ENCODE measurements at regions not wholly inside any gene's neighbourhood (a gene's known extent, or its start where the extent isn't known, plus 50 kb on each side); places are given as distances from the start of the nearest gene placed in this dataset.
"Not testable (repeated sequence)": the region's sequence is repeated elsewhere in the genome, so short reads cannot be mapped to it uniquely, and the experiment has no call there.

- intact Hi-C loops (cut with DNase I) = no loop called here
- ATAC-seq = no peak
- no peak for DNase-seq (ENCODE audit: low spot score)
These were observed 147.1 kb upstream of the ZNF618 start for GRCh38 chr9:113728989-113729388.

- no peak for DNase-seq (ENCODE audit: low spot score)
- intact Hi-C loops (cut with DNase I) = loop anchor here (10.0 kb wide), 1 partner anchor 300 kb away; no protein-coding TSS in a partner anchor
- ATAC-seq = no peak
These were observed 141.3 kb upstream of the ZNF618 start for GRCh38 chr9:113734826-113735225.

DNA sequence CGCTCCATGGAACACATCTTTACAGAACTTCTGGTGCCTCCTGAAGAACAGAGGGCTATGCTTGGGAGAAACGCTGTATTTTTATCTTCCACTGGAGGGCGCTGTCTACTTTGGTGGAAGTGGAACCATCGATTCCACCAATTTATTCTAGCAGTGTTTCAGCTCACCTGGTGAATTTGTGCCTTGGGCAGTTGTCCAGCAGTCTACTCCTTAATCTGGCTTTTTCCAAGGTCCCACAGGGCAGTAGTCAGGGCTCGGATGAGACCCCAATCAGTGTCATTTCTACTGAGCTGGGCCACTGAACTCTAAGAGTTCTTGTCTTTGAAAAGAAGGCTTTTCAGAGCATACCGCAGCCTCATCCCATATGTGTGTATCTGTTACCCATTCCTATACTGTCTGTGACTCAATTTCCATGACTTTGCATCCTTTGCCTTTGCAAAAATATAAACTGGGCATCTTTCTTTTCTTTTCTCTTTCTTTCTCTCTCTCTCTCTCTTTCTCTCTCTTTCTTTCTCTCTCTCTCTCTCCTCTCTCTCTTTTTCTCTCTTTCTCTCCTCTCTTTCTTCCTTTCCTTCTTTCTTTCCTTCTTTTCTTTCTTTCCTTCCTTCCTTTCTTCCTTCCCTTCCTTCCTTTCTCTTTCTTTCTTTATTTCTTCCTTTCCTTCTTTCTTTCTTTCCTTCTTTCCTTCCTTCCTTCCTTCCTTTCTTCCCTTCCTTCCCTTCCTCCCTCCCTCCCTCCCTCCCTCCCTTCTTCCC is 138.4 kb upstream of the ZNF618 start:
- DNase-seq (ENCODE audit: low spot score) (no peak), ATAC-seq (peak; percentile 49)
- intact Hi-C loops (cut with DNase I) = loop anchor here (10.0 kb wide), 1 partner anchor 297 kb away; no protein-coding TSS in a partner anchor

- intact Hi-C loops (cut with DNase I) = loop anchor here (10.0 kb wide), 1 partner anchor 296 kb away; no protein-coding TSS in a partner anchor
- ATAC-seq (no peak), DNase-seq (ENCODE audit: low spot score) (no peak)
These were observed 137.6 kb upstream of the ZNF618 start for GRCh38 chr9:113738496-113738892.

DNA sequence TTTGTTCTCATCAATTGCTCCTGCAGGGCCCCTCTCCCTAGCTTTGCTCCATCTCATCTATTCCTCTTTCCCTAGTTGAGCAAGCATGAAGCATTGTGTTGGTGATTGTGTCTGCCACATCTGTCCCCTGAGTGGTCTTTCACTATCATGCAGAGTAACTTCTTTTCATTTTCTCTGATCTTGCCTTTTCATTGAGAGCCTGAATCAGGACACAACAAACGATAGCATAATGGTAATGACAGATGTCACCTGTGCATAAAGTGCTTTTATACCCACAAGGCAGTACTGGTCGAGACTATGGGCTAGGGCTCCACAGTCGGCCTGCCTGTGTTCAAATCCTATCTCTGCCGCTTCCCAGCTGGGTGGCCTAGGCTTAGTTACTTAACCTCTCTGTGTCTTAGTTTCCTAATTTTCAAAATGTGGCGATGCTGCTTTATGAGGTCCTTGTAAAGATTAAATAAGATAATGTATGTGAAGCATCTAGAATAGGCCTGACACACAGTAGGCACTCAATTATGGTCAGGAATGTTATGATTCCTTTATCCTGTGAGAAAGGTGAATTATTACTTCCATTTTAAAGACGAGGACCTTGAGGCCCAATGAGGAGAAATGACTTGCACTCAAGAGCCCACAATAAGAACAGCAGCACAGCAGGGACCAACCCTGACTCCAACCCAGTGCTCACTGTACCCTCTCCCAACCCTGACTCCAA is 137.1 kb upstream of the ZNF618 start:
- intact Hi-C loops (cut with DNase I) = loop anchor here (10.0 kb wide), 1 partner anchor 296 kb away; no protein-coding TSS in a partner anchor

DNA sequence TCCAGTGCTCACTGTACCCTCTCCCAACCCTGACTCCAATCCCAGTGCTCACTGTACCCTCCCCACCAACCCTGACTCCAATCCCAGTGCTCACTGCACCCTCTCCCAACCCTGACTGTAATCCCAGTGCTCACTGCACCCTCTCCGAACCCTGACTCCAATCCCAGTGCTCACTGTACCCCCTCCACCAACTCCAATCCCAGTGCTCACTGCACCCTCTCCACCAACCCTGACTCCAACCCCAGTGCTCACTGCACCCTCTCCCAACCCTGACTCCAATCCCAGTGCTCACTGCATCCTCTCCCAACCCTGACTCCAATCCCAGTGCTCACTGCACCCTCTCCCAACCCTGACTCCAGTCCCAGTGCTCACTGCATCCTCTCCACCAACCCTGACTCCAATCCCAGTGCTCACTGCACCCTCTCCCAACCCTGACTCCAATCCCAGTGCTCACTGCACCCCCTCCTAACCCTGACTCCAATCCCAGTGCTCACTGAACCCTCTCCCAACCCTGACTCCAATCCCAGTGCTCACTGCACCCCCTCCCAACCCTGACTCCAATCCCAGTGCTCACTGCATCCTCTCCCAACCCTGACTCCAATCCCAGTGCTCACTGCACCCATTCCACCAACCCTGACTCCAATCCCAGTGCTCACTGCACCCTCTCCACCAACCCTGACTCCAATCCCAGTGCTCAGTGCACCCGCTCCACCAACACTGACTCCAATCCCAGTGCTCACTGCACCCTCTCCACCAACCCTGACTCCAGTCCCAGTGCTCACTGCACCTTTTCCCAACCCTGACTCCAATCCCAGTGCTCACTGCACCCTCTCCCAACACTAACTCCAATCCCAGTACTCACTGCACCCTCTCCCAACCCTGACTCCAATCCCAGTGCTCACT is 136.3 kb upstream of the ZNF618 start:
- not testable (repeated sequence) for DNase-seq (ENCODE audit: low spot score); ATAC-seq
- intact Hi-C loops (cut with DNase I) = loop anchor here (10.0 kb wide), 1 partner anchor 295 kb away; no protein-coding TSS in a partner anchor

More for the DNA sequence above, 137.1 kb upstream of the ZNF618 start:
- no peak for ATAC-seq
- no peak for DNase-seq (ENCODE audit: low spot score)

GRCh38 chr9:113740508-113741500 is 135.3 kb upstream of the ZNF618 start:
- intact Hi-C loops (cut with DNase I); DNase-seq (ENCODE audit: low spot score); ATAC-seq: not testable (repeated sequence)

- DNase-seq (ENCODE audit: low spot score) (no peak), ATAC-seq (no peak)
- intact Hi-C loops (cut with DNase I) = no loop called here
These were observed 133.9 kb upstream of the ZNF618 start for GRCh38 chr9:113741886-113742854.

DNA sequence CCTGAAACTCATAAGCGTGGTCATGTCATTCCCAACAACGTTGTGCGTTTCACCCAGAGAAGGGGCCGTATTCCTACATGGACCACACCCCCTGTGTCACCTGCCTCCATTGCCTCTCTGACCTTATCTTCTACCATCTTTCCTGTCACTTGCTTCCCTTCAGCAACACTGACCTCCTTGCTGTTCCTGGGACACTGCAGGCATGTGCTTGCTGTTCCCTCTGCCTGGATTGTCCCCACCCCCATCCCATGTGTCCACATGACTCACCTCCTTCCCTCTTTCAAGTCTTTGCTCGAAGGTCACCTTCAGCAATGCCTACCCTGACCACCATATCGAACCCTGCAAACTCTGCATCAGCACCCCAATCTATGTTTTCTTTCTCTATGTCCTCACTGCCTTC is 133.2 kb upstream of the ZNF618 start:
- no peak for DNase-seq (ENCODE audit: low spot score)
- no peak for ATAC-seq
- intact Hi-C loops (cut with DNase I) = no loop called here

DNA sequence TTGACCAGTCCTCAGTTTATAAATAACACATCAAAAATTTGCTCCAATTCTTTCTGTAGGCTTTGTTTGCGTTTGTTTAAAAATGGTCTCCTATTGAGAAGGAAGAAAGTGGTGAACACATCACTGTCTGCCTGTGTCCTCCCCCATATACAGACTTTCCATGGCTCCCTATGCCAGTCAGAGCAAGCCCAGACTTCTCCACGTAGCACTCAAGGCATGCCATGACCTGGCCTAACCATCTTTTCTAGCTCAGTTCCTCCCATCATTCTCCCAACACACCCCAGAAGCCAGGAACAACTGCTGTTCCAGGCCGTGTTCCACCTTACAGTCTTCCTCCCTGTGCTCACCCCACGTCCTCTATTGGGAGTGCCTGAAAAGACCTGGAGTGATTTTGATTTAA is 129.6 kb upstream of the ZNF618 start:
- ATAC-seq = no peak
- no peak for DNase-seq (ENCODE audit: low spot score)
- intact Hi-C loops (cut with DNase I) = no loop called here

DNA sequence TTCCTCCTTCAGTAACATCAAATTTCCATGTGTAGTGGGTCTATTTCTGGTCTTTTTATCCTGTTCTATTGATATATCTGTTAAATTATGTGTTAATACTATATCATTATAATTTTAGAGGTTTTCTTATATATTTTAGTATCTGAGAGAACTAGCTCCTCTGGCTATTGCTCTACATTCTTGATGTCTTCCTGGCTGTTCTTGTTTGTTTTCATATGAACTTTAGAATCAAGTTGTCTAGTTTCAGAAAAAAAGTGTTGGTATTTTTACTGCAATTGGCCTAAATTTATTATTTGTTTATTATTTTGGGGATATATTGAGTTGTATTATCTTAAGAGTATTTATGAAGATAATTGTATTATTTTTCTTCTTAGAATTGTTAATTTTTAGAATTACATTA is 128.0 kb upstream of the ZNF618 start:
- DNase-seq (ENCODE audit: low spot score) = no peak
- no peak for ATAC-seq
- intact Hi-C loops (cut with DNase I) = no loop called here

DNA sequence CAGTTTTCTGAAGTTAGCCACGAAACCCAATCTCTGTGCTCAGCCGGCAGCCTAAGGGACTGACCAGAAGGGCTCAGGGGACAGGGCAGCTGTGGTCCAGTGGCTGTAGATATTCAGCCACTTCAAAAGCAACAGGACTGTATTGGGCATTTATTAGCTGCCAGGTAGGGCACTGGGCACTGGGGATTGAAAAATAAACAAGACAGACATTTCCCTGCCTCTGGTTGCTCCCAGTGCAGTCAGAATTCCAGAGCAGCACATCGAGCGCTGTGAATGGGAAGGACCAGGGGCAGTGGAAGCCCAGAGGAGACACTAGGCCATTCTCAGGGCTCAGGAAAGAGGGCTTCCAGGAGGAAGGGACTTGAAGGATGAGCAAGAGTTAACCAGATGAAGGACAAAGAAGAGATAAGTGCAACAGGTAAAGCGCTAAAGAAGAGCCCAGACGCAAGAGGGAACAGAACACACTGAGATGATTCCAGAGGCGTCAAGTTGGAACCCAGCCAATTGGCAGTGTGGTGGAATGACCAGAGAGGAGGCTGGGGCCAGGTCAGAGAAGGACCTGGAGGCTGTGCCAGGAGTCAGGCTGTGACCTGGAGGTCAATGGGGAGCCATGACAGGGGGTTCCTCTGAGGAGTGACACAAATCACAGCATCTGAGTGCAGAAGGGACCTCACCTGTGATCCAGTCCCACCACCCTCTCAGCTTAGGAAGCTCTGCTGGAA is 122.5 kb upstream of the ZNF618 start:
- DNase-seq (ENCODE audit: low spot score) = no peak
- intact Hi-C loops (cut with DNase I) = no loop called here
- ATAC-seq = no peak

GRCh38 chr9:113754739-113755138 is 121.4 kb upstream of the ZNF618 start:
- intact Hi-C loops (cut with DNase I) = no loop called here
- DNase-seq (ENCODE audit: low spot score) = no peak

GRCh38 chr9:113755433-113755832 is 120.7 kb upstream of the ZNF618 start:
- intact Hi-C loops (cut with DNase I) = no loop called here
- no peak for DNase-seq (ENCODE audit: low spot score)
- no peak for ATAC-seq

More at GRCh38 chr9:113754739-113755138, 121.4 kb upstream of the ZNF618 start:
- ATAC-seq = no peak

DNA sequence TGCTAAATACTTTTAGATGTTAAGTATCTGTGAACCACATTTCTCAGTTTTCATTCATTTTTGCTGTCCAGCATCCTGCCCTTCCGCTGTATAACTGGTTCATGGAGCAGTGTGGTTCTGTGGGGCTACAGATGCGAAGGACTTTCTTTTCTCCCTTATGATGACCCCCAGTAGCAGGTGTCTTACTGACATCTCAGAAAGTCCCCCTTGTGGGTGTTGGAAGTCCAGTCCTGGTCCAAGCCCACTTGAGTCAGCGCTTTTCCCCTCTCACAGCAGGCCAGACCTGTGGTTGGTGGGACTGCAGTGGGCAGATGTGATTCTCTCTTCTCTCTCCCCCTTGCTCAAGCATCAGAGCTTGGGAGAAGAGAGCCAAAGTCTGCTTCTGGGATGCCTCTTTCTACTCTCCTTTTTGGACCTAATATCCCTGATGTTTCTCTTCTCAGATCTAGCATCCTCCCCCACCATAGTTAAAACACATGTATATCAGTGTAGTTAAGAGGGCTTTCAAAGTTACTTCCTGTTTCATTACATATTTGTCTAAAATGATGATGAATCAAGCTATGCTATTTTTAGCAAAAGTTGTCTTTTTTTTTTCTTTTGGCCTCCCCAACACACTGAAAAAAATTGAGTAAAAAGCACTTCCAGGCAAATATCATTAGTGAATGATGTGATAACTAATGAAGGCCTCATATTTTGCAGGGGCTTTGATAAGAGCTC is 119.5 kb upstream of the ZNF618 start:
- ATAC-seq = no peak
- no peak for DNase-seq (ENCODE audit: low spot score)
- intact Hi-C loops (cut with DNase I) = no loop called here

- DNase-seq (ENCODE audit: low spot score) (no peak), ATAC-seq (no peak)
- intact Hi-C loops (cut with DNase I) = no loop called here
These were observed 112.7 kb upstream of the ZNF618 start for GRCh38 chr9:113763429-113763828.
